ENCODE measurements at regions not wholly inside any gene's neighbourhood (a gene's known extent, or its start where the extent isn't known, plus 50 kb on each side); places are given as distances from the start of the nearest gene placed in this dataset.
A peak's percentile ranks its signal among the peaks of the same experiment; 100 is the strongest.
"Not testable (repeated sequence)": the region's sequence is repeated elsewhere in the genome, so short reads cannot be mapped to it uniquely, and the experiment has no call there.

- DNase-seq (ENCODE audit: low spot score): not testable (repeated sequence)
These were observed 153.7 kb upstream of the MYRIP start for GRCh38 chr3:39655718-39656117.

DNA sequence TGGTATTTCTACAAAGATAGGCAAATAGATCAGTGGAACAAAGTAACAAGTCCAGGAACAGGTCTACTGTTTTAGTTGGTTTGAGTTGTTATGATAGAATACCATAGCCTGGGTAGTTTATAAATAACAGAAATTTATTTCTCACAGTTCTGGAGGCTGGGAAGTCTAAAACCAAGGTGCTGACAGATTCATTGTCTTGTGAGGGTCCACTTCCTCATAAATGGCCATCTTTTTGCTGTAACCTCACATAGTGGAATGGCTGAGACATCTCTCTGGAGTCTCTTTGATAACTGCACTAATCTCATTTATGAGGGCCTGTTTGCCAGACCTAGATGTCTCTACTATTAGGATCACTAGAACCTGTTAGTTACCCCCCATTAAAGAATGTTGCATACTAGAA is 152.3 kb upstream of the MYRIP start:
- no peak for DNase-seq (ENCODE audit: low spot score)

DNA sequence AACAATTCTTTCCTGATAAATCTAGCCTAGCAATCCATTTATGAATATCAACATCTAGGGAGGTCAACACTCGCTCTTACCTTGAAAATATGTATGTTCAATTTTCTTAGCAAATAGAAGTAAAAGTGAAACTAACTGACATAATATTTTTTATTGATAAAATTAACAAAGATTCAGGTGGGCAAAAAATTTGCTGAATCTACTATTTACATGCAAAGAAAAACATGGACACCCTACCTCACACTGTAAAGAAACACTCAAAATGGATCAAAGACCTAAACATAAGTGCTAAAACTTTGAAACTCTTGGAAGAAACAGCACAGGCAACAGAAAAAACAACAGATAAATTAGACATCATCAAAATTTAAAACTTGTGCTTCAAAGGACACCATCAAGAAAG is 151.6 kb upstream of the MYRIP start:
- DNase-seq (ENCODE audit: low spot score): no peak

GRCh38 chr3:39664931-39665330 is 144.5 kb upstream of the MYRIP start:
- DNase-seq (ENCODE audit: low spot score): no peak

DNA sequence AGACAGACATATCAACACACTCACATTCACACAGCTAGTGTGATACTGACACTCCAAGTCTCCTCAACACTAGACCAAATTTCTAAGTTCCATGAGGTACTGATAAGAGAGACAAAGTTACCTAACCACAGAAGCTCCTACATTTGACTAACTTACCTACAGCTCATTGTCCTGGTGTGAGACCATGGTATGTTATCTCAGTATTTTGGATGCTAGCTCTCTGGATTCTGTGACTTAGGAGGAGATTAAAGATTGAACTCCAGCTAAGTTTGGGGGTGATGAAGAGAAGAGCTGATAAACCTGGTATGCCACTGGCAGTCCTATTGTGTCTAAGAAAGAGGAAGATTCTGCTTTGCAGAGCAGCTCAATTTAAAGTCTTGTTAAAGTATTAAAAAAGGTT is 144.0 kb upstream of the MYRIP start:
- no peak for DNase-seq (ENCODE audit: low spot score)

DNA sequence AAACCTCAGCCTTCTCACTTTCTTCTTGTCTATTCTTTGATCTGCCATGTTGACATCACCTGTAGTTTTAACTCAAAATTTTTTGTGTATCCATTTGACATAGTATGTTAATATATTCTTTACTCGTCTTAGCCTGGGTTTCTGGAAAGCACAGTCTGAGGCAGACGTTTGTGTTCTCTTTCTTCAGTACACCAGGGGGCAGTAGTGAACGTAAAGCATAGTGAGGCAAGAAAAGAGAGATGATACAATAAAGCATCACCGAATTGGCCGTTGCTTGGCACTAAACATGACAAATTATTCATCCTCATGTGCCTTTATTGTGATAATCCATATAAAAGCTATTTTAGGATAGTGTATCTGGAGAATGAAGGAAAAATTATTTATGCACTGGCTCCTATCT is 141.0 kb upstream of the MYRIP start:
- DNase-seq (ENCODE audit: low spot score): peak; percentile 58

GRCh38 chr3:39671116-39671515 is 138.3 kb upstream of the MYRIP start:
- DNase-seq (ENCODE audit: low spot score): peak; percentile 21

- DNase-seq (ENCODE audit: low spot score): no peak
These were observed 137.8 kb upstream of the MYRIP start for GRCh38 chr3:39671600-39671999.

DNA sequence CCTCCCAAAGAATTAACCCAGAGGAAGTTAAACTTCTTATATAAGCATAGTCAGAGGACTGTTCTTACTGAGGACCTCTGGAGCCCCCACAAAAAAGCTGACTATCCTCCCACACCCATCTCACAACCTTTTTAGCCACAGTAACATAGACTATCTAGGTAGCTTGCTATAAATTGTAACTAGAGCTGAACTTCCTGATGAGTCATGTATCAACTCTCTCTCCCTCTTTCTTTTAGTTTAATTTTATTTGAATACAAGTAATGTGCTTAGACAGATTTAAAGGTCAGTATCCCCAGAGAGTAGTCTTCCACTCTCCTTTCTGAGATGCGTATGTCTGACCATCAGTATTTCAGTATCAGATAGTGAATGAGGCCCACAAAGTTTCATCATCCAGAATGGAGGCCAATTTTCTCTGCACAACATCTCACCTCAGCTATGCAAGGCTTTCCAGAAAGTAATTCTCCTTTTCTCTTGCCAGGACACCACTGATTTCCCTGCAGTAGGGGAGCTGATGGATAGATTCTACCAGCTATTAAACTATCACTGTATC is 104.0 kb upstream of the MYRIP start:
- DNase-seq (ENCODE audit: low spot score): no peak

DNA sequence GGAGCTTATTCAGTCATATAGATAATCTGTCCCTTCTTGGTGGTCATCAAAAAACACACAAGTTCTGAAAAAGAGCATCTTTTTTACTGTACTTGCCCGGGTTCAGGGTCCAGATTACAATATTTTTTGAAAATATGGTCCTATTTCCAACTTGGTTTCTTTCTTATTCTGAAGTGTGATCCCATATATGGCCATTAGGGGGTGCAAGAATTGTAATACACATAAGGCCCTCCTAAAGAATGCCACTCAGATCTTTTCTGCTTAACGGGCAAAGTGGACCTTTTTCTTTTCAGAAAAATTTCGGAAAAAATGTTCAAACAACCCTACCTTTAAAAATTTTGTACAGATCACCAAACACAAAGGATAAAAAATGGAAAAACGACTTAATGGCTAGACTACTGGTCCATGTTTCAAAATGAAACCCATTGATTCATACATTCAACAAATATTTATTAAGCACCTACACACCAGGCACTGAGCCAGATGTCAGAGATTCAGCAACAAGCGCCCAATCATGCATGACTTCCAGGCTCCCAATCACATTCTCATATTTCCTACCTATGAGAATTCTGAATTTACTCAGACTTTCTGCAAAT is 102.0 kb upstream of the MYRIP start:
- peak; percentile 55 for DNase-seq (ENCODE audit: low spot score)

DNA sequence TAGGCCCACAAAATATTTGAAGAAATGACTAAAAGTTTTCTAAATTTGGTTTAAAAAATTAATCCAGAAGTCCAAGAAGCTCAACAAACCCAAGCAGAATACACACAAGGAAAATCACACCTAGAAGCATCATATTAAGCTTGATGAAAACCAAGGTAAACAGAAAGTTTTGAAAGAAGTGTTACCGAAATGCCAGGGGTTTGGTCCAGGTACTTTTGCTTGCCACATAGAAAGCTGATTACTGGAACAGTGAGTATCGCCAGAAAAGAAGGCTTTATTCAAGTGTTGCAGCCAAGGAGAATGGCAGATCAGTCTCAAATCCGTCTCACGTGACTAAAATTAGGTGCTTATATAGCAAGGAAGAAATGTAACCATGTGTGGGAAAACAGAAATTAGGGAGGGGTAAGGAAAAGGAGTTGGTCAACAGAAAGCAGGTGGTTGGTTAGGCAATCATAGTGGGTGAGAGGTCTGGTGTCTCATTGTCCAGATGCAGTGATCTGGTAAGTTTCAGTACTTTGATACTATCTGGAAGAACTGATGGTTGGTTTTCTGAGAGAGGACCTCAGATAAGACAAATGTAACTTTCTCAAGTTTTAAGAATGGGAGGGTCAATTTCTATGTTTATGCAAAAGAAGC is 96.9 kb upstream of the MYRIP start:
- DNase-seq (ENCODE audit: low spot score): no peak

GRCh38 chr3:39713341-39713740 is 96.1 kb upstream of the MYRIP start:
- DNase-seq (ENCODE audit: low spot score): not testable (repeated sequence)

DNA sequence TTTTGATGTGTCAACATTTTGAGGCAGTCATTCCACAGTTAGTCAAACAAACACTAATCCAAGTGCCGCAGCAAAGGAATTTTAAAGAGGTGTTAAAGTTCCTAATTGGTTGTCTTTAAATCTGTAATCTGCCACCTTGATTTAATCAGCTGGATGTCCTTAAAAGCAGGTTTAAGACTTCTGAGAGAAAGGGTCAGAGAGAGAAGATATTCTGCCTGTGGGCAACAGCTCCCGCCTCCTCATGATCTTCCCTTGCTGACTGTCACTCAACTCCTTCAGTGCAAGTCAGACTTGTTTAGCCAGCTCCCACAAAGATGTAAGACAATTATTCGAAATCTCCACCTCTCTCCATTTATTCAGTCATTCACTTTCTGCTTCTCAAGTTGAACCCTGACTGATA is 92.6 kb upstream of the MYRIP start:
- no peak for DNase-seq (ENCODE audit: low spot score)

- DNase-seq (ENCODE audit: low spot score): peak; percentile 75
These were observed 90.5 kb upstream of the MYRIP start for GRCh38 chr3:39718674-39719595.

DNA sequence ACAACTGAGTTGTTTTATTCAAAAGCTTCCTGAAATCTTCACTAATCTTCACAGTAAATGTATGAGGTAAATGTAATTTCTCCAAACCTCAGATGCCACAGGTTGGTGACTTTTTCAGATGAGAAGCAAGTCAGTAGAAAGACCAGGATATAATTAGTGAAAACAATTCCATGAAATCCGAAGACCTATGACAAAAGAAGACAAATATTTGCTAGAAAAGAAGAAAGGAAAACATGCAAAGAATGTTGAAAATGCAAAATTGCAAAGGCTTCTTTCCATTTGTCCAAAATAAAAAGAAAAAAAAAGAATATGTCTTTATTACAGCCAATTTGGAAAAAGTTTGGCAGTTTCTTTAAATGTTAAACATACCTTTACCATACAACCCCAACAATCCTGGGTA is 88.3 kb upstream of the MYRIP start:
- peak; percentile 22 for DNase-seq (ENCODE audit: low spot score)

GRCh38 chr3:39724233-39724846 is 85.1 kb upstream of the MYRIP start:
- no peak for DNase-seq (ENCODE audit: low spot score)

DNA sequence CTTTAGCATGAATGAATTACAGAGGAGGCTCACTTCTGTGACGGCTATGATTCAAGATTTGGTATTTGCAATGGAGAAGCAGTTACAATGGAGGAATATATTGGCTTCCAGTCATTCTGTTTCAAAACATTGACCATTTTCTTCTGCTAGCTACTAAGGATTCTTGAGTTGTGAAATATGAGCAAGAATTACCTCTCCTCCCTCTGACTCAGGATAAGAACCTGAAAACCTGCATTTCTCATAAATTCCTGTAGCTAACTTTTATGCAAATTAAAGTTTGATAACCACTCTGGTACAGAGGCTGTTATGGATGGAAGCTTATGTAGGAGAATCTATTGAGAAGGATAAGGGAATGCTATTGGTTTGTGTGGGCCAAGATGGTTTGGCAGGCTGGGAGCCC is 84.1 kb upstream of the MYRIP start:
- DNase-seq (ENCODE audit: low spot score): no peak

DNA sequence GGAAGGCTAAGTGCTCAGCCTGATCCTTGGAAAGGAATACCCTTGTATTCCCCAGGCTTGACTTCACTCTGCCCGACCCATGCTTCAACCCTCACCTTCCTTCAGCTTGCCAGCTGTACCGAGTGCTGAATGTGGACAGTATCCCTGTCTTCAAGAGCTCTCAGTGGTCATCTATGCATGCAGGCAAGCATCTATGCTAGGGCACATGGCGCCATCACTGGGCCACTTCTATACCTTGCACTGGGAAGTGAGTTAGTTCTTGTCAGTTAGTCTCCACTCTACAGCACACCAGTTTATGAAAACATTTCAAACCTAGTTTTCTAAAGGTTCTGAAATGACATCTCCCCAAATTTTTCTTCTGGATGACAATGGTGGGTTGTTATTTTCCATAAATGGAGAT is 82.0 kb upstream of the MYRIP start:
- DNase-seq (ENCODE audit: low spot score): no peak

- no peak for DNase-seq (ENCODE audit: low spot score)
These were observed 75.6 kb upstream of the MYRIP start for GRCh38 chr3:39733804-39734203.

GRCh38 chr3:39739658-39740057 is 69.8 kb upstream of the MYRIP start:
- DNase-seq (ENCODE audit: low spot score): not testable (repeated sequence)

- no peak for DNase-seq (ENCODE audit: low spot score)
These were observed 64.7 kb upstream of the MYRIP start for GRCh38 chr3:39744746-39745145.

DNA sequence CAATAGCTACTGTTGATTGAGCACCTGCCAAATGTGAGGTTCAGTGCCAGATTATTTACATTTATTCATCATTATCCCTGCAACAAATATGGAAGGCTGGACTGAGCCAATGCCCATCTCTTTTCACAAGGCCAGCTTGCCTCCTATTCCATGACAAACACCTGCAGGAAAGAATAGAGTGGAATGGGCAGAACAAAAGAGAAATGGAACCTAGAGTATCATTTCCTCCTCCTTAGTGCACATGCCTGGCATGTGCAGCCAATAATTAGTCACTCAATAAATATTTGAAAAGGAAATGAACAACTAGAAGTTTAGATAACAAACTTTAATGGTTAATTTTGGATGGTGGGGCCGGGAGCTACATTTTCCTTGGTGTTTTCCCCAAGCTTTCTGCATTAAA is 61.4 kb upstream of the MYRIP start:
- DNase-seq (ENCODE audit: low spot score): no peak

Measured in AG20443 (cell line).